GM18505 (cell line): ENCODE measurements at regions not wholly inside any gene's neighbourhood (a gene's known extent, or its start where the extent isn't known, plus 50 kb on each side); places are given as distances from the start of the nearest gene placed in this dataset.
"Not testable (repeated sequence)": the region's sequence is repeated elsewhere in the genome, so short reads cannot be mapped to it uniquely, and the experiment has no call there.

ENCODE experiments used
- ATAC-seq: cut with Tn5 transposase; IDR thresholded peaks from one replicate; pipeline ENCODE4 v1.9.1; 2021; ENCODE audit not compliant: unreplicated experiment
- POLR2A ChIP-seq: IDR thresholded peaks from 4 replicates; pipeline ENCODE4 v1.6.1; 2011; ENCODE audit warnings: borderline replicate concordance; ENCODE audit not compliant: insufficient read depth, insufficient read length; ENCODE audit errors: extremely low read depth

DNA sequence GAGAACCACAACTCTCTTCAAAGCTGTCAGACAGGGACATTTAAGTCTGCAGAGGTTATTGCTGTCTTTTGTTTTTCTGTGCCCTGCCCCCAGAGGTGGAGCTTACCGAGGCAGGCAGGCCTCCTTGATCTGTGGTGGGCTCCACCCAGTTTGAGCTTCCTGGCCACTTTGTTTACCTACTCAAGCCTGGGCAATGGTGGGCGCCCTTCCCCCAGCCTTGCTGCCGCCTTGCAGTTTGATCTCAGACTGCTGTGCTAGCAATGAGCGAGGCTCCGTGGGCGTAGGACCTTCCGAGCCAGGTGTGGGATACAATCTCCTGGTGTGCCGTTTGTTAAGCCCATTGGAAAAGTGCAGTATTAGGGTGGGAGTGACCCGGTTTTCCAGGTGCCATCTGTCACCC is 822.1 kb downstream of the KCNMA1 start:
- not testable (repeated sequence) for ATAC-seq

DNA sequence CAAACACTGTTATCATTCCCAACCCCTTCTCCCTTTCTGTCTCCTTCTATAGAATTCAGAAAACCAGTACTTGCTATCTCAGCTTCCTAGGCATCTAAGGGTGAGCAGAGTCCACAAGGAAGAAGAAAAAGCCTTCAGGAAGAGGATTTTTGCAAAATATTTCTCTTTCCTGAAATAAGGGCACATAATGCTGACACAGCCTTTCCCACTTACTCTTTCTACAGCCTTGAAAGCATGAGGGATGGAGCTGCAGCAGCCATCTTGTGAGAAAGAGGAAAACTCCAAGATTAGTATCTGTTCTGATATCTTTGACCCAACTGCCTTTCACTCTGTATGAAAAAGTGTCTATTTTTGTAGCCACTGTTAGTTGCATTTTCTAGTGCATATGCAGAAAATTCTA is 826.2 kb downstream of the KCNMA1 start:
- ATAC-seq: no peak
- no peak for TF ChIP-seq POLR2A

DNA sequence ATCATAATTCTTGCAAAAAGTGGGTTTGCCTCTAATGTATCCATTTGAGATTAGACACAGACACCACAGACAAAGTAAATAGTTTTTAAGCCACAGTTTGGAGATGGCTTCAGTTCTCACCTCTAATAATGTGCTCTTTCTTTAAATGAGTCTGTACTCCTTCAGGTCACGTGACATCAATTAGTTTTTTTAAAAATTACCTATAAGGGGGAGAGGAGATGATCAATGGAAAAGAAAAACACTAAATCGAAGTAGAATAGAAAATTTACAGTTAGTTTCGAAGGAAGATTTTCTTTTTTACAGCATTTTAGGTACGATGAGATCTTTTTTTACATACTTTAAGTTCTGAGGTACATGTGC is 849.2 kb downstream of the KCNMA1 start:
- no peak for TF ChIP-seq POLR2A
- ATAC-seq: no peak

DNA sequence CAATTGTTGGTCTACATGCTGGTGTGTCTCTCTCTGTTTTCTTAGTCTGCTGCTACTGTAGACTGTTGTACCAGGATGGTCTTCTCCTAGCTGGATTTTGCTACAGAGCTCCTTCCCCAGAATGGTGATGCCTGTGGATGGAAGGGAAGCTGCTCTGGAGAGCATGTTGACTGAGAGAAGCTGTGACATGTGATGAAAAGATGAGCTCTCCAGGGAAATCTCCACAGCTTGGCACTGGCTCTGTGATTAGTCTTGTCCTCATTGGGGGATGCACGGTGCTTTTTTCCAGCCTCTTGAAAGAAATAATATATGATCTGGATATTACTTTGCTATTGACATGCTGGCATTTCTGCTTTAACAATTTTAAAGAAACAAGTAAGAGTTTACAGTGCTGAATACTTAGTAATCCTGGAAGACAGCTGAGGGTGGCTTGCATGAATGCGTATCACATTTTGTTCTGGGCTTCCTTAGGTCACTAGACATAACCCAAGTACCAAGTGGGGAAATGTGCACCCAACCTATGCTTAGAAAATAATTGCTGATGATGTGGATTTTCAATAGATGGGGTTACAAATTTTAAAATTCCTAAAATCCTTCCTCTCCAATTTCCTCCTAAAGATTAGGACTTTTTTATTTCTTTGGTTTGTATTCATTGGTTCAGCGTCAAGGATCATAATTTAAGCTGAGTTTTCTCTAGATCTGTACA is 849.7 kb downstream of the KCNMA1 start:
- no peak for TF ChIP-seq POLR2A
- no peak for ATAC-seq

DNA sequence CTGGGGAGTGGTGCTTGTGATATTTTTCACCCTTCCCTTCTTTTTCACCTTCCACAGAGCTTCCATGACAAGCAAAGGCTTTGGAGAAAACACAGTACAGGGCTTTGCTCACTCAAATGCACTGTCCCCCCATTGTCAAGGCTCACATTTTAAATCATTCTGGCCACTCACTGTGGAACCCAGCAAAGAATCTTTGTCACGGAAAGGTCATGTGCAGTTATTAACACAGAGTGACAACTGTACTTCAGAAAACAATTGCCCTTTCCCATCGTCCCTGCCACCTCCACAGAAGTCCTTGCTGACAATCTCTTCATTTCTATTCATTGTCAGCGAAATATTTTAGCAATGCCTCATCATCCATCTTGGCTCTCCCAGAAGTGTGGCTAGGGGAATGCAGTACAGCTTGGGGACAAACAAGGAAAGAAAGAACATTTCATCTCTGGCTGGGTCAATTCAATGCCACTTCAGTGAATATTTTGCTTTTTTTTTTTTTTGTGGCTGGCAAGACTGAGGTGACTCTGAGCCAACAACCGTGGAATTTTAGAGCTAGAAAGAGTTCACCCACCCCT is 851.0 kb downstream of the KCNMA1 start:
- TF ChIP-seq POLR2A: no peak
- no peak for ATAC-seq

DNA sequence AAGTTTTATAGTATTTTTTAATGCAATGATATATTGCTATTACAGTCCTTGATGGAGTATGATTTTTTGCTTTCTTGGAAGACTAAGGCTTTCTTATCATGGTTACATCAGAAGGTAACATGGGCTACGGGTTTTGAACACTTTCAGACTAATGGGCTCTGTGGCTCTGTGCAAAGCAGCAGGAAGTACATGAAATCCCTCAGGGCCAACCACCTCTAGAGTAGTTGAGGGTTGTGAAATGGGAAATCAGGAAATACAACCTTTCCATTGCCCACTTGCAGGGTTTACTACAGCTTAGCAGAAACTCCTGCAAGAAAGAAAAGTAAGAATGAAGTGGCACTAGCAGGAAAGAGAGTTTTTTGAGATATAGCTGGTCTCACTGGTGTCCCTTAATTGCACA is 853.5 kb downstream of the KCNMA1 start:
- no peak for TF ChIP-seq POLR2A
- no peak for ATAC-seq

DNA sequence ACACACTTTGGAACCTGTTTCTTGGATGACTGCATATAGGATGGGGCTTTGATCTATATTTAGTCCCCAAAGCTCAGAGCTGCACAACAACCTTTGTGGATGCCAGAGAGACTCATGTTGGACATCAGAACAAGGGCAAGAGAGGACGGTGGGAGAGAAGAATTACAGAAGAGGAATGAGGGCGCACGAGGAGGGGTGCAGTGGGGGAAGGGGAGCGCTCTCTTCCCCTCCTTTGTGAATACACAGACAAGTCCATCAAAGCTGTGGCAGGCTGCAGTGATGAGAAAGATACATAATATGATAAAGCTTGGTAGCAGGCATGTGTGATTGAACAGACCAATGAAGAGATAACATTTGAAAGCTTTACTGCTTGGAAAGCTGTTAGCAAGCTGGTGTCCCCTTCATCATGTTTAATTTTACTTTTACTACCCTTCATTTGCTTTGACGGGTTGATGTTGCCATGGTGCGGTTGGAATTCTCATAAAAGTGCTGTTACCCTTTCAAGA is 857.8 kb downstream of the KCNMA1 start:
- no peak for ATAC-seq
- TF ChIP-seq POLR2A: no peak

DNA sequence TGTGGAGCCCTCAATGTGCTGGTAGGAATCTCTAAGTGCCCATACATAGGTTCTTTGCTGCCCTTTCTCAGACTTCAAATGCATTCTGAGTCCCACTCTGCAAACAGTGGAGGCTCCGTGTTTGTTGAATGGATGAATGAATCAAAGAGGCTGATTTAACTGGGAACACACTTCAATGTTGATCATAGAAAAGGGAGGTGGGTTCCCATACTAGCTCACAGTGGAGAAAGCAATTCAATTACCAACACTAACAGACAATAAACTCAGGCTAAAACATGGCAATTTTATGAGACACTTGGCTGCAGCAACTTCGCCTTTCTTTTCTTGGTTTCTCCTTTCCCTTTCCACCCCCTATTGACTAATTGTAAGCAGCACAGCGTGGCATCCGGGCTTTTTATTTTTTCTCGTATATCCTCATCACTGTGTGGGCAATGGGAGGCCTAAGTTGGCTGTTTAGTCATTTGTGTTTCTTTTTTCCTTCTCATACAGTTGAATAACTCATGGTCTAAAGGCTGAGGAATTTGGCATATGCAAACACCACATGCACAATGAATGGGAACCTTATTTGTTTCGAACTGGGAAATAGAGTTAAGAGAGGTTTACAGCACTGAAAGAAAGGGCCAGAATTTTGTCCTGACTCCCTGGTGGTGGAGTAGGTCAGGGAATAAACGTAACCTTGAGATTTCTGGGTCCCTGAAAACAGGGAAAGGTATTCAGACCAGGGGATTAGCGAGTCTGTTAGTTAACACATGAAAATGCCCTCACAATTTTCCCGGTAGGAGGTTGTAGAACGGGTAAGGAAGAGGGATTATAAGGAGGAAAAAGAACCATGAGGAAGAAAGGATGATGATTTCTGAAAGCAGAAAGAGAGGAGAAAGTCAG is 858.5 kb downstream of the KCNMA1 start:
- no peak for ATAC-seq
- TF ChIP-seq POLR2A: no peak

DNA sequence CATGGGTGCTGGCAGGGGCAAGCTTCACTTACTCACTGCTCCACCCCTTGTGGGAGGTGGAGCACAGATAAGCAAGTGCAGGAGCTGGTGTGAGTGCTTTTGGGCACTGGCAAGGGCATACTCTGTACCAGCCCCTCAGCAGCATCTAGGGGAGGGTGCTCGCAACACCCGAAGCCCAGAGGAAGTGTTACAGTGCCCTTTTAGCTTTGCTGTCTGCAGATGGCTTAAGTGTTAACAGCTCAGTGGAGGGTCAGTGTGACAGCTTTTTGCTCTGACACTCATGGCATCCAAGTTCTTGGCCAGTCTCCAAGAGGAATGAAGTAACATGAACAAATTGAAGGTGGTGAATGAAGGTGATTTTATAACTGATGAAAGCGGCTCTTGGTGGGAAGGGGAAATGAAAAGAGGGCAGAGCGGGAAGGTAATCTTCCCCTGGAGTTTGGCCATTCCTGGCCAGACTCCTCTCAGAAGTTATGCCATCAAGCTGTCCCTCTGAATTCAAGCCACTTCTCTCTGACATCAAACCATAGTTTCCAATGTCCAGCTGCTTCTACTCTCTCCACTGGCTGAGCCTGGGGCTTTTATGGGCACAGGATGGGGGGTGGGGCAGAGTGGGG is 862.5 kb downstream of the KCNMA1 start:
- ATAC-seq: no peak
- no peak for TF ChIP-seq POLR2A

DNA sequence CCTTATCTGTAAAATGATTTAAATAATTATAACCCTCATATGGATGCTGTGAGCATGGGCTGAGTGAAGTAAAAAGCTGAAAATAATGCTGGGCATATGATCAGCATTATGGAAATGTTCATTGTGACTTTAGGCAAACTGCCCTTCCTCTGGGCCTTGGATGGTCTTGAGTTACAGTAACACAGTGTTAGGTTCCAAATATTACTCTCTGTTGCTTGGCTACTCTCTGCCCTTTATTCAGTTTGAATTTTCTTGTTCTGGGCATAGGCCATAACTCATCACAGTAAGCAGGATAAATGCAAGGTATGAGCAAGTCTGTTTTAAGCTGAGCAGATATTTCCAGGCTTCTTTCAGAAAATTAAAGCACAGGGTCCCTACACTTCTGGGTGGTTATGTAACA is 868.0 kb downstream of the KCNMA1 start:
- no peak for TF ChIP-seq POLR2A
- ATAC-seq: no peak

DNA sequence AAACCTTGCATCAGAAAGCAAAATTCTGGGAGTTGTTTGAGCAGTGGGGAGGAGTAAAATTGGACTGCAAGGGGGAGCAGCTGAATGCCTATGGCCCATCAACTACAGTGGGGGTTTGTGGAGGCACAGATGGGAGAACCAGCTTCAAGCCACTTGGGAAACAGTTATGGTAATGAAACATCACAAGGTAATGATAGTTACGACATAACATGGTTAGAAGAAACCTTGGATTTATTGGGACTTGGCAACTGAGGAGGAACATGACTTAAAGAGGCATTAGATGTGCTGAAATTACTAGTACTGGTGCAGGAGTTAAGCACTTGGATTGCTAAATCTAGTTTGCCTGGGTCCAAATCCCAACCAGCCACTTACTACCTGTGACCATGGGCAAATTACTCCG is 868.4 kb downstream of the KCNMA1 start:
- no peak for TF ChIP-seq POLR2A
- no peak for ATAC-seq

DNA sequence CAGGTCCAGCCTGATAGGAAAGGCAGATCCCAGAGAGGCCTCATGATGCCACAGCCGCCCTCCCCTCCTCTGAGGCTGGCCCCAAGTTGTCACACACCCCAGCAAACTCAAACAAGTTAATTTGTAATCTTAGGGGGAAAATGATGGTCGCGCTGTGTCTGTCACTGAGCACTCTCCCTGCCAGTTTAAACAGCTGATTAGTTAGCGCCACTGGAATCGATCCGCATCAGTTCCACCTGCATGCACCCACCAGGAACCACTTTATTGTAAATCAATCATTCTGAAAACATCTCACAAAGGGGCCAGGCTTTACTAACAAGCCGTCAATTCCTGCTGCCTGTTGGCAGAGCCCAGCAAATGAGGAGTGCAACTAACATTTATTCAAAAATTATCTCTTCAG is 870.9 kb downstream of the KCNMA1 start:
- no peak for TF ChIP-seq POLR2A
- no peak for ATAC-seq

DNA sequence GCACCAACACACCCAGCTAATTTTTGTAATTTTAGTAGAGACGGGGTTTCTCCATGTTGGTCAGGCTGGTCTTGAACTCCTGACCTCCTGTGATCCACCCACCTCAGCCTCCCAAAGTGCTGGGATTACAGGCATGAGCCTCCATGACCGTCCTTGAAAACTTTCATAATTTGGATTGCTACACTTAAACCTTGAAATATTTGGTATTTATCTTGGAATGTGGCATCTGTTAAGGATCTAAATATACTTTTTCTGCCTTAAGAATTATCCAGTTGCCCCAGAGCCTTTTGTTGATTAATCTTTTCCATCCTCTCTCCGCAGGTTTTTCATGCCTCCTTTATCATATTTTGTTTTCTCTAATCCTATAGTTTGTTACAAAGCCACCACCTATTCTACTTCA is 872.7 kb downstream of the KCNMA1 start:
- ATAC-seq: not testable (repeated sequence)
